ENCODE measurements at regions not wholly inside any gene's neighbourhood (a gene's known extent, or its start where the extent isn't known, plus 50 kb on each side); places are given as distances from the start of the nearest gene placed in this dataset.

- TF ChIP-seq EZH2phosphoT487 (IDR thresholded peaks at IDR 0.05; ENCODE audit: insufficient read depth, low read depth) = no peak
- TF ChIP-seq EZH2 (IDR thresholded peaks at IDR 0.05; ENCODE audit: insufficient read depth, poor library complexity, severe bottlenecking) = no peak
Observed at GRCh38 chr5:109562441-109562840, 127.3 kb upstream of the MAN2A1 start.
